Thyroid gland (tissue), 4 donors: ENCODE measurements at regions not wholly inside any gene's neighbourhood (a gene's known extent, or its start where the extent isn't known, plus 50 kb on each side); places are given as distances from the start of the nearest gene placed in this dataset.

ENCODE experiments used
- DNase-seq, 2 donors: peaks; one replicate each; pipeline ENCODE4 v3.0.0-alpha.2; 2019
- H3K27ac ChIP-seq, 3 donors: fragments of 200-600 bp; sonication (generic); 1 replicate in 2 of 3; 2 replicates in 1 of 3; pipeline ENCODE4 v1.5.1; 2016 to 2019; ENCODE audit warnings: mild to moderate bottlenecking in 1 of 3, moderate library complexity in 1 of 3
- H3K27me3 ChIP-seq: fragments of 200-600 bp; sonication (generic); one replicate; pipeline ENCODE4 v1.5.1; 2019
- H3K36me3 ChIP-seq, 2 donors: fragments of 200-600 bp; sonication (generic); one replicate each; pipeline ENCODE4 v1.5.1; 2016 to 2019
- H3K4me1 ChIP-seq, 2 donors: fragments of 200-600 bp; sonication (generic); one replicate each; pipeline ENCODE4 v1.5.1; 2017 to 2019
- H3K4me3 ChIP-seq, 3 donors: fragments of 200-600 bp; sonication (generic); replicated peaks in 1 of 3; 1 replicate in 2 of 3; 2 replicates in 1 of 3; pipeline ENCODE4 v1.5.1; 2016; ENCODE audit warnings: mild to moderate bottlenecking in 1 of 3
- H3K9me3 ChIP-seq: fragments of 200-600 bp; sonication (generic); one replicate; pipeline ENCODE4 v1.5.1; 2017
- CTCF ChIP-seq, 6 experiments: fragments of 200-600 bp in 3 of 6; fragments of 450-650 bp in 3 of 6; sonication (generic) in 3 of 6; IDR thresholded peaks; one replicate each; pipeline ENCODE4 v1.5.1; 2016 to 2019; ENCODE audit warnings: antibody characterized with exemption in 6 of 6, mild to moderate bottlenecking in 2 of 6, inconsistent platforms in 1 of 6, moderate library complexity in 1 of 6
- POLR2A ChIP-seq, 2 donors: fragments of 450-650 bp; IDR thresholded peaks; one replicate each; pipeline ENCODE4 v1.6.1; 2017; ENCODE audit warnings: antibody characterized with exemption in 2 of 2, mild to moderate bottlenecking in 2 of 2, moderate library complexity in 1 of 2
- WGBS, 2 donors: methylation state at CpG; one replicate each; pipeline ENCODE4 v1.1.5; 2017; 5-methylcytosine and 5-hydroxymethylcytosine counted together
- intact Hi-C: fragments of 100-400 bp; cut with DNase I; formaldehyde crosslinking; loops from one replicate; pipeline ENCODE4 v1.15.1; 2023

- TF ChIP-seq POLR2A (IDR thresholded peaks at IDR 0.05), result no peak
- TF ChIP-seq CTCF (IDR thresholded peaks at IDR 0.05), result no peak
- no peaks in the 10 kb centered on the region for H3K27me3 ChIP-seq
- H3K27ac ChIP-seq, result no peak overlapping the region
- H3K4me3 ChIP-seq, result no peak overlapping the region
- H3K36me3 ChIP-seq, result no peaks in the 10 kb centered on the region
- no peaks in the 10 kb centered on the region for H3K9me3 ChIP-seq
- no peaks in the 10 kb centered on the region for H3K4me1 ChIP-seq
- DNase-seq, result no peak
- intact Hi-C loops, result no loop called here
- 95 to 97% methylated on average over 2 of the region's 2 CpGs for WGBS, 2 donors
Observed at GRCh38 chr13:29978211-29978610, 127.8 kb upstream of the UBL3 start.

DNA sequence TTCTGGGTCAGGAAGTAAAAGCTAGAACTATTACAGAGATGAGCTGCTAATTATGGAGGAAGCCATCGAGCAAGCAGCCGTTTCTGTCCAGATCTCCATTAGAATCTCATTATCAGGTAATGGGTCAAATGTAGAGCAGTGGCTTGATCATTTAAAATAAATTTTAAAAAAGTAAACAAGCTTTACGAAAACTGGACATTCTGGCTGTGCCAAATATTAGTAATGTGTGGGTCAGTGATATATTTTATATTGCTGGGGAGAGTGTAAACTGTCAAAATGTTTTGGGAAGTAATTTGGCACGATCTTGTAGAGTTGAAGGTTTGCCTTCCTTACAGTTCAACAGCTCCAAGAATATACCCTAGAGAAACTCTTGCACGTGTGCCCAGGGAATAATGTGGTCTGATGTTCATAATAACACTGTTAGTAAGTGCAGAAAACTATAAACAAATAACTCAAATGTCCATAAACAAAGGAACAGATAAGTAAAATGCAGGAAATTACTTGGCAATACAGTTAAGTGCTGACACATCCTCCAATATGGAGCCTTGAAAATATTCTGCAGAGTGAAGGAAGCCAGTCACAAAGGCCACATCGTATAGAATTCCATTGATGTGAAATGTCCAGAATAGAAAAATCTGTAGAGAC is 127.2 kb upstream of the UBL3 start:
- TF ChIP-seq CTCF (IDR thresholded peaks at IDR 0.05), result no peak
- no peak for TF ChIP-seq POLR2A (IDR thresholded peaks at IDR 0.05)
- WGBS, 2 donors, result 74% methylated on average over 6 of the region's 6 CpGs
- Histone ChIP-seq H3K9me3 (no peaks in the 10 kb centered on the region), H3K4me3 (no peak overlapping the region), H3K36me3 (no peaks in the 10 kb centered on the region), H3K27me3 (no peaks in the 10 kb centered on the region), H3K4me1 (no peaks in the 10 kb centered on the region), H3K27ac (no peak overlapping the region)
- no peak for DNase-seq
- intact Hi-C loops, result no loop called here

GRCh38 chr13:29976535-29976934 is 126.1 kb upstream of the UBL3 start:
- no peak overlapping the region for H3K27ac ChIP-seq

GRCh38 chr13:29975283-29975682 is 124.9 kb upstream of the UBL3 start:
- 95 to 100% methylated on average over 1 of the region's 1 CpG for WGBS, 2 donors
- no peak for DNase-seq
- no peaks in the 10 kb centered on the region for H3K36me3 ChIP-seq
- no peak overlapping the region for H3K4me3 ChIP-seq
- no peaks in the 10 kb centered on the region for H3K27me3 ChIP-seq
- H3K9me3 ChIP-seq, result no peaks in the 10 kb centered on the region
- TF ChIP-seq CTCF (IDR thresholded peaks at IDR 0.05) (no peak), POLR2A (IDR thresholded peaks at IDR 0.05) (no peak)
- H3K27ac ChIP-seq, result no peak overlapping the region
- H3K4me1 ChIP-seq, result no peaks in the 10 kb centered on the region
- intact Hi-C loops, result no loop called here

More at GRCh38 chr13:29976535-29976934, 126.1 kb upstream of the UBL3 start:
- Histone ChIP-seq H3K27me3 (no peaks in the 10 kb centered on the region), H3K36me3 (no peaks in the 10 kb centered on the region), H3K4me3 (no peak overlapping the region), H3K9me3 (no peaks in the 10 kb centered on the region), H3K4me1 (no peaks in the 10 kb centered on the region)
- TF ChIP-seq CTCF (IDR thresholded peaks at IDR 0.05) (no peak), POLR2A (IDR thresholded peaks at IDR 0.05) (no peak)
- 94 to 96% methylated on average over 5 of the region's 5 CpGs for WGBS, 2 donors
- no peak for DNase-seq
- intact Hi-C loops, result no loop called here

DNA sequence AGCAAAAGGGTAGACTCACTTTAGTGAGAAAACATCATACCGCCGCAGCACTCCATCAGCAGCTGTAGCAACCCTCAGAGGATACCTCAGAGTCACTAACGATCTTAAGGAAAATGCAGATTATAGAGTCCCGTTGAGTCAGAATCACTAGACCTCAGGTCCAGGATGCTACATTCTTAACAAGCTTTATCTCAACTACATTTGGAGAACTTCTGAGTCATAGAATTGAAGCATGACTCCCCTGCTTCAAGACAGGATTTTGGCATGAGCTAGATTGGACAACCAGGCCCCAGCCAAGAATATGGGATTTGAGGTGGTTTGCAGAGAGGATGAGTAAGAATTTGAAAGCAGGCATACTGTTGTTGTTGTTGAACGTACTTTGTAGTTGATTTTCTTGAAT is 118.9 kb upstream of the UBL3 start:
- 94 to 96% methylated on average over 5 of the region's 5 CpGs for WGBS, 2 donors
- no peaks in the 10 kb centered on the region for H3K4me1 ChIP-seq
- no peaks in the 10 kb centered on the region for H3K9me3 ChIP-seq
- no peak overlapping the region for H3K27ac ChIP-seq
- intact Hi-C loops, result no loop called here
- H3K36me3 ChIP-seq, result no peaks in the 10 kb centered on the region
- no peak for DNase-seq
- H3K4me3 ChIP-seq, result no peak overlapping the region
- no peak for TF ChIP-seq POLR2A (IDR thresholded peaks at IDR 0.05)
- TF ChIP-seq CTCF (IDR thresholded peaks at IDR 0.05), result no peak
- H3K27me3 ChIP-seq, result no peaks in the 10 kb centered on the region
